Epithelial cell of esophagus (primary cell): ENCODE measurements at regions not wholly inside any gene's neighbourhood (a gene's known extent, or its start where the extent isn't known, plus 50 kb on each side); places are given as distances from the start of the nearest gene placed in this dataset.

Experiments used
- DNase-seq: peaks from one replicate; pipeline ENCODE4 v3.0.0; 2010; ENCODE audit warnings: low read depth
- H3K4me3 ChIP-seq: 2 replicates; pipeline ENCODE4 v1.5.1; 2011; ENCODE audit warnings: mild to moderate bottlenecking, low read length, control low read depth
- TF ChIP-seq, protein P1 (sequence below): IDR thresholded peaks from 2 replicates; pipeline ENCODE4 v1.5.1; 2011; ENCODE audit warnings: low read depth, mild to moderate bottlenecking, low read length, control low read depth, inconsistent platforms; ENCODE audit not compliant: insufficient read depth; ENCODE audit errors: missing control alignments

DNA sequence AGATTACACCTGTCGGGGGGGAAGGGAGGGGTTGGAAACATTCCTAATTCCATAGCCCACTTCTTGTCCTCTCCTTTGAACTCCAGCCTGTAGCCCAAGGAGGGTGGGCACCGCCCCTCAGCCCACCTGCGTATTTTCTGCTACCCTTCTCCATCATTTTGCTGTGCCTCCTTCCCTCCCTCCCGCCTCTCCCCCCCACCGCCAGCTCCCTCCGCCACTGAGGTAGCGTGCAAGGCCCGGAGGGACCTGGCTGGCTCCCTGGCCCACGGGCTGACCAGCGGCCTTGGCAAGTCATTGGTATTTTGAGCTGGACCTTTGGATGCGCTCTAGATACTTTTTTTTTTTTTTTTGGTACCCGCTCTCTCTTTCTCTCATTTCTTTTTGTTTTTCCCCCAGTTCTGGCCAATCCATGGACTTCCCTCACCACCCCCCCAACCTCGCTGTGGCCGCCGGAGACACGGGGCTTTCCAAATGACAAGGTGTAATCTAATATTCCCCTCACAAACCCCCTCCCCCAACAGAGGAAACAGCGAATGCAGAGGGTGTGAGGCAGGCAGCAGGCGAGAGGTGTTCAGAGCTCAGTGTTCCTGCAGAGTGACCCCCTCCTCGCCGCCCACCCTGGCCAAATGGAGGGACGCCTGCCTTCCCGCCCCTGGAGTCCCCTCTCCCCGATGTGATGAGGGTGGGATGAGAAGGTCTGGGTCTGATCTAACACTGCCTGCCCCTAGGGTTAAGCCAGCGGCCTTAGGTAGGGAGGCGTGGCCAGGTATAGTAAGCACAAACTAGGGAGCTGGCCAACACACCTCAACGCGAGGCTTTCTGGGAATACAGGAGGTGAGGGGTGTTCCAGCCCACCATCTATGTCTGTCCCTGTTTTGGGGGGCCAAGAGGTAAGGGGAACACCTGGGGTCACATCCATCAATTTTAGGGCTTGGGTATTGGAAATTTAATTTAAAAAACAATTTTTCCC is 89.2 kb downstream of the PTPRS start:
- TF ChIP-seq, protein P1, sequence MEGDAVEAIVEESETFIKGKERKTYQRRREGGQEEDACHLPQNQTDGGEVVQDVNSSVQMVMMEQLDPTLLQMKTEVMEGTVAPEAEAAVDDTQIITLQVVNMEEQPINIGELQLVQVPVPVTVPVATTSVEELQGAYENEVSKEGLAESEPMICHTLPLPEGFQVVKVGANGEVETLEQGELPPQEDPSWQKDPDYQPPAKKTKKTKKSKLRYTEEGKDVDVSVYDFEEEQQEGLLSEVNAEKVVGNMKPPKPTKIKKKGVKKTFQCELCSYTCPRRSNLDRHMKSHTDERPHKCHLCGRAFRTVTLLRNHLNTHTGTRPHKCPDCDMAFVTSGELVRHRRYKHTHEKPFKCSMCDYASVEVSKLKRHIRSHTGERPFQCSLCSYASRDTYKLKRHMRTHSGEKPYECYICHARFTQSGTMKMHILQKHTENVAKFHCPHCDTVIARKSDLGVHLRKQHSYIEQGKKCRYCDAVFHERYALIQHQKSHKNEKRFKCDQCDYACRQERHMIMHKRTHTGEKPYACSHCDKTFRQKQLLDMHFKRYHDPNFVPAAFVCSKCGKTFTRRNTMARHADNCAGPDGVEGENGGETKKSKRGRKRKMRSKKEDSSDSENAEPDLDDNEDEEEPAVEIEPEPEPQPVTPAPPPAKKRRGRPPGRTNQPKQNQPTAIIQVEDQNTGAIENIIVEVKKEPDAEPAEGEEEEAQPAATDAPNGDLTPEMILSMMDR, result no peak
- no peak for DNase-seq
- no peak overlapping the region for H3K4me3 ChIP-seq

DNA sequence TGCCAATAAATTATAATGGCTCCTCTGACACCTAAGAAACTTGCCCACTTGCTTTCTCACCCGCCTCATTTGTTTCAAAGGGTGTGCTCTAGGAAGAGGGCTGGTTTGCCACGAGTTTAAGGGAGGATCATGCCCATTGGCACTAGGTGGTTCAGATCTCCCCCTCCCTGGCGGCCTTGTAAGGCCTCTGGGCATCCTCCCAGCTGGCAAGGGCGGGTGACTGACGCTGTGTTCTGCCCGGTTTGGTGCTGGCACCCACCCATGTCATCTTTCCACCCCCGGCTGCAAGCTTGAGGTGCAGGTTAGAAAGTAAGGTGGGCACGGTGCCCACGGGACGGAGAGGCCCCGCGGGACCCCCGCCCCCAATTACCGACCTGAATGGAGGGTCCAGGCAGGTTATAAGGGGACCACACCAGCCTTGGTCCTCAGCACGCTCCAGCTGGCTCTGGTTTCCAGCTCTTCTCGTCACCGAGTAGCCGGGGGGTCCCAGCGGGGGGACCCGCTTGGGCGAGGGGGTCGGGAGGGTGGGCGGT is 90.4 kb downstream of the PTPRS start:
- no peak for DNase-seq
- TF ChIP-seq, protein P1, result no peak
- H3K4me3 ChIP-seq, result no peak overlapping the region

DNA sequence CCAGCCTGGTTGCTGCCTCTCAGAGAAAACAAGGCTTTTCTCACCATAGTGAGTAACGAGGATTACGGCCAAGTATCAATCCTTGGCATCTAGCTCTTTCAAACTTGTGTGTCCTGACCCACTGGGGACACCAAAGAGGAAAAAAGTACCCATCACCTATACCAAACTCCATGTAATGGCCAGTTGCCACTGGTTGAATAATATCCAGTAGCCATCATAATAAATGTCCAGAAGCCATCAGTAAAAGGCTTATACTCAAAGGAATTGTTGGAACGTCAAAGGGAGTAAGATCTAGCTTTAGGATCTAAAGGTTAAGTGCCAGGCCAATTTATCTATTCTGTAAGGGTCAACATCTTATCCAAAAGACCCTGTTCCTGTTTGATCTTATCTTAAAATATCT is 91.1 kb downstream of the PTPRS start:
- DNase-seq, result no peak
- H3K4me3 ChIP-seq, result no peak overlapping the region
- TF ChIP-seq, protein P1, result no peak

DNA sequence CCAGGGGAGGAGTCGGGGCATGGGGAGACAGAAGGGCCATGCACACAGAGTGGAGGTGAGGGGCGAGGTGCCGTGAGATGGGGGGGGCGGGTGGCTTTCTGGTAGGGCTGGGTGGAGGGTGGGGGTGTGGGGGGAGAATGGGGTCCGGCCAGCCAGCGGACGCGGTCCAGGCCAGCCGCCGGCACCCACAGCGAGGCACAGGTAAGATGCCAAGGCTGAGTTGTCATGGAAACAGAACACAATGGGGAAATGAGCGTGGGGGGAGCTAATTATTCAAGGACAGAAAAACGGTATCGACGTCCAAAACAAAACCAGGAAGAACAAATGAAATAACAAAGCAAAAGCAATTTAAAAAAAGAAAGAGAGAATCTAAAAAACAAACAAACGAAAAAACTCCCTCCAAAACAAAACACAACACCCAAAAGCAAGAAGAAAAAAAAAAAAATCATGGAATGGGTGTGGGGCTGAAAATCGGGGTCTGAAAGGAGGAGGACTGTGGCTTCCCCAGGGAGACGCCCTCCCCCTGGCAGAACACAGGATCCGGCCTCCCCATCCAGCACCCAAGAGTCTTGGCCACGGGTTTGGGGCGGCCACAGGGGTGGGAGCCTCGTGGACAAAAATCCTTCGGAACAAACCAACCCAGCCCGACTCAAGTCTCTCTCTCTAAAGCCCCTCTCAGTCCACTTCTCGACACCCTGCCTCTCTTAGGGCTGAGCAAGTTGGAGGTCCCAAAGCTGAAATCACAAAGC is 92.5 kb downstream of the PTPRS start:
- no peak for DNase-seq
- TF ChIP-seq, protein P1, result no peak
- no peak overlapping the region for H3K4me3 ChIP-seq

DNA sequence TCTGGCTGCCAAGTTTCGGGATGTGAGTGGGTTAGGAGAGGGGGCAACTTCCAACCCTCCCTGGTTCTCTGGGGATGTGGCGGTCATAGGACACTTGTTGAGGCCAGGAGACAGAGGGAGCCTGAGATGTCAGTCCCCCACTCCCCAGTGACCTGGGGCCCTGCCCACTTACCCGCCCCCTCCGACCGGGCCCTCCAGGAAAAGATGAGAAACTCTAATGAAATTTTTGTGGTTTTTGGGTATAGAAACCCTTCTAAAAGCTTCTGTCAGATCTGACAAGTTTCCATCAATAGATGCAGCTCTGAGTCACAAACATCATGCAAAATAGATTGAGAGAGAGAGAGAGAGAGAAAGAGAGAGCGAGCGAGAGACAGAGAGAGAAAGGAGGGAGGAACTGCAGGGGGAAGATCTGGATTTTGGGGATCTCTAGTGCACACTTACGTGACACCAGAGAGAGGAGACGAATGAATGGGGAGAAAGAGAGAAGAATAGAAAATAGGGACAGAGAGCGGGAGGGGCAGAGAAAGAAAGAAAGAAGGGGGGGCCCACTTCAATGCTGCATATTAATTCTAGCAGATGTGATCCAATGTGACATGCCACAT is 94.0 kb downstream of the PTPRS start:
- DNase-seq, result no peak
- H3K4me3 ChIP-seq, result no peak overlapping the region
- TF ChIP-seq, protein P1, result no peak

DNA sequence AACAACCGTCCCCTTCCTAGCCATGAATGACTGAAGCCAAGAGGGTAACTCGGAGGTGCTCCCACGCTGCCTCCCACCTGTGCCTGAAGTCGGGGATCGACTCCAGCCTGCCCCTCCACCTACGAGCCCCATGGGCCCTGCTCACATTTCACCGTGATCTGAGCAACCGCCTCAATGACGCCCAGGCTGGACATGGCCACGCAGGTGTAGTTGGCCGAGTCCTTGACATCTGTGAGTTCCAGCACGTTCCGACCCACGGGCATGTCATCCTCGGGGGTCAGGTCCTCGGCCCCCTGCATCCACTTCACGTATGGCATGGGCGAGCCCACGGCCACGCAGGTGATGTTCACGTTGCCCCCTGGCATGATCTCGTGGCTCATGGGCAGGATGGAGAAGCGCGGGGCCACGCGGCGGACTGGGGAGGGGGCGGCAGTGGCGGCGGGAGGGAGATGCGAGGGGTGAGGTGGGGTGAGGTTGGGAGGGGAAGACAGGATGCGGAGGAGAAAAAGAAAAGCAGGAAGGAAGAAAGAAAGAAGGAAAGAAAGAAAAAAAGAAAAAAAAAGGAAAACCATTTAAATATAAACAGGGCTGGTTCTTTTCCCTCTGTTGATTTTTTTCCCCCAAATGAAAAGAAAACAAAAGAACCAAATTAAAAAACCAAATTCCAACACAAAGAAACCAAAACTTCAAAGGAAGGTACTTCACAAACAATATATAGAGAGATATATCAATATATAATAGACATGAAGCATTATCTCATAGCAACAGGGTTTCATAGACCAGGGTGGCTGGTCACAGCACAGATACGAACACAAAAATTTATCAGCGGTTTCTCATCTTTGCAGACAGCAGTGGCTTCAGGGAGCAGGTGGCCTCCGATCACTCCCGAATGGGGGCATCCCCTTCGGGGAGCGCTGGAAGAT is 94.7 kb downstream of the PTPRS start:
- H3K4me3 ChIP-seq, result no peak overlapping the region
- no peak for DNase-seq
- TF ChIP-seq, protein P1, result no peak
